Kidney epithelial cell (primary cell): ENCODE measurements at regions not wholly inside any gene's neighbourhood (a gene's known extent, or its start where the extent isn't known, plus 50 kb on each side); places are given as distances from the start of the nearest gene placed in this dataset.
"Not testable (repeated sequence)": the region's sequence is repeated elsewhere in the genome, so short reads cannot be mapped to it uniquely, and the experiment has no call there.

Source experiments
- DNase-seq: peaks from one replicate; pipeline ENCODE4 v3.0.0-alpha.2; 2010; ENCODE audit warnings: low read depth
- H3K27me3 ChIP-seq: 2 replicates; pipeline ENCODE4 v1.6.0; 2011; ENCODE audit warnings: low read length; ENCODE audit not compliant: control insufficient read depth, insufficient read depth
- H3K36me3 ChIP-seq: 2 replicates; pipeline ENCODE4 v1.5.1; 2011; ENCODE audit warnings: low read length; ENCODE audit not compliant: control insufficient read depth, insufficient read depth
- H3K4me3 ChIP-seq: 2 replicates; pipeline ENCODE4 v1.5.1; 2011; ENCODE audit warnings: low read depth, mild to moderate bottlenecking, control low read depth, low read length
- CTCF ChIP-seq: IDR thresholded peaks from 2 replicates; pipeline ENCODE4 v1.5.1; 2011; ENCODE audit warnings: mild to moderate bottlenecking, moderate library complexity, low read length, control low read depth, inconsistent platforms; ENCODE audit not compliant: insufficient read depth, poor library complexity, severe bottlenecking

- peak; percentile 45 for TF ChIP-seq CTCF
- DNase-seq, result no peak
These were observed 851.1 kb upstream of the RAG2 start for GRCh38 chr11:37449146-37449545.

GRCh38 chr11:37442576-37442975, 844.5 kb upstream of the RAG2 start:
- H3K4me3 ChIP-seq, result no peak overlapping the region
- no peaks in the 10 kb centered on the region for H3K27me3 ChIP-seq
- no peak for TF ChIP-seq CTCF
- no peaks in the 10 kb centered on the region for H3K36me3 ChIP-seq
- DNase-seq, result no peak

More at GRCh38 chr11:37449146-37449545, 851.1 kb upstream of the RAG2 start:
- Histone ChIP-seq H3K36me3 (no peaks in the 10 kb centered on the region), H3K27me3 (no peaks in the 10 kb centered on the region), H3K4me3 (no peak overlapping the region)

- not testable (repeated sequence) for H3K27me3 ChIP-seq, H3K36me3 ChIP-seq, H3K4me3 ChIP-seq, DNase-seq
These were observed 833.7 kb upstream of the RAG2 start for GRCh38 chr11:37431633-37432230.

GRCh38 chr11:37430966-37431632, 833.1 kb upstream of the RAG2 start:
- not testable (repeated sequence) for H3K27me3 ChIP-seq, H3K4me3 ChIP-seq, H3K36me3 ChIP-seq, DNase-seq

GRCh38 chr11:37422511-37422910, 824.5 kb upstream of the RAG2 start:
- Histone ChIP-seq H3K36me3 (no peaks in the 10 kb centered on the region), H3K27me3 (no peaks in the 10 kb centered on the region), H3K4me3 (no peak overlapping the region)
- no peak for DNase-seq
- TF ChIP-seq CTCF, result no peak

- H3K36me3 ChIP-seq, result no peaks in the 10 kb centered on the region
- no peak for TF ChIP-seq CTCF
- H3K4me3 ChIP-seq, result no peak overlapping the region
- no peaks in the 10 kb centered on the region for H3K27me3 ChIP-seq
- DNase-seq, result no peak
These were observed 813.3 kb upstream of the RAG2 start for GRCh38 chr11:37411289-37411688.

GRCh38 chr11:37409124-37409523, 811.1 kb upstream of the RAG2 start:
- no peak overlapping the region for H3K4me3 ChIP-seq
- TF ChIP-seq CTCF, result no peak
- no peaks in the 10 kb centered on the region for H3K36me3 ChIP-seq
- H3K27me3 ChIP-seq, result no peaks in the 10 kb centered on the region
- DNase-seq, result peak; percentile 14
